ENCODE measurements at regions not wholly inside any gene's neighbourhood (a gene's known extent, or its start where the extent isn't known, plus 50 kb on each side); places are given as distances from the start of the nearest gene placed in this dataset.

GRCh38 chr11:103543456-103543855 lies 434.2 kb downstream of the DYNC2H1 start:
- Histone ChIP-seq H3K4me2 (no peak overlapping the region), H4K20me1 (ENCODE audit: insufficient read depth) (no peaks in the 10 kb centered on the region), H3K4me1 (replicated peaks; ENCODE audit: insufficient read depth) (no peaks in the 10 kb centered on the region), H3K79me2 (ENCODE audit: low read depth) (no peaks in the 10 kb centered on the region), H3K27me3 (ENCODE audit: insufficient read depth, low read depth) (no peaks in the 10 kb centered on the region), H3F3A (ENCODE audit: insufficient read depth, low read depth) (no peaks in the 10 kb centered on the region), H3K4me3 (no peak overlapping the region), H3K9me2 (ENCODE audit: insufficient read depth) (no peaks in the 10 kb centered on the region), H3K27ac (no peak overlapping the region), H2AFZ (no peak overlapping the region), H3K9me3 (ENCODE audit: insufficient read depth, low read depth) (no peaks in the 10 kb centered on the region; the same call in 1 of the 2 replicates), H3K36me3 (ENCODE audit: low read depth) (no peaks in the 10 kb centered on the region)
- CTCF ChIA-PET, result no interaction called here
- no peak for DNase-seq
- BruUV-seq (replicated peaks), result no TSS peak
- POLR2A ChIA-PET (ENCODE audit: unreplicated experiment), result no interaction called here
- intact Hi-C loops (cut with micrococcal nuclease; ENCODE audit: unreplicated experiment), result no loop called here
- TF ChIP-seq, protein P1, sequence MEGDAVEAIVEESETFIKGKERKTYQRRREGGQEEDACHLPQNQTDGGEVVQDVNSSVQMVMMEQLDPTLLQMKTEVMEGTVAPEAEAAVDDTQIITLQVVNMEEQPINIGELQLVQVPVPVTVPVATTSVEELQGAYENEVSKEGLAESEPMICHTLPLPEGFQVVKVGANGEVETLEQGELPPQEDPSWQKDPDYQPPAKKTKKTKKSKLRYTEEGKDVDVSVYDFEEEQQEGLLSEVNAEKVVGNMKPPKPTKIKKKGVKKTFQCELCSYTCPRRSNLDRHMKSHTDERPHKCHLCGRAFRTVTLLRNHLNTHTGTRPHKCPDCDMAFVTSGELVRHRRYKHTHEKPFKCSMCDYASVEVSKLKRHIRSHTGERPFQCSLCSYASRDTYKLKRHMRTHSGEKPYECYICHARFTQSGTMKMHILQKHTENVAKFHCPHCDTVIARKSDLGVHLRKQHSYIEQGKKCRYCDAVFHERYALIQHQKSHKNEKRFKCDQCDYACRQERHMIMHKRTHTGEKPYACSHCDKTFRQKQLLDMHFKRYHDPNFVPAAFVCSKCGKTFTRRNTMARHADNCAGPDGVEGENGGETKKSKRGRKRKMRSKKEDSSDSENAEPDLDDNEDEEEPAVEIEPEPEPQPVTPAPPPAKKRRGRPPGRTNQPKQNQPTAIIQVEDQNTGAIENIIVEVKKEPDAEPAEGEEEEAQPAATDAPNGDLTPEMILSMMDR (conservative IDR thresholded peaks at IDR 0.05), result no peak
- TF ChIP-seq EZH2 (IDR thresholded peaks at IDR 0.05; ENCODE audit: low read depth), result no peak

DNA sequence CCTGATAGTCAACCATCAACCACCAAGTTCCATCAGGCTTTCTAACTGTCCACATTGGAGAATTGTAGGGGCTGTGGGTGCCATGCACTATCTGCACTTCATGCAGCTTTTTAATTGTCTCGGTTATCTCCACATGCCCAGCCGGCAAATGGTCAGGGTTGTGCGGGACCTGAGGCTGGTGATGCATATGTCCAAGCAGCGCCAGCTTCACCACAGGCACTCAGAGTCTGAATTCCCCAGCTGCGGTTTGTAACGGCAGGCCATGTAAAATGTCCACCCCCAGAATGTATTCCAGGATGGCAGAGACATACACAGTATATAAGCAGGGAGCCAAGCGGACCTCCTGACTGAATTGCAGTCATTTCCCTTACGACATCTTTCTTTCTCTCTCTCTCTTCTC lies 435.6 kb downstream of the DYNC2H1 start:
- no peaks in the 10 kb centered on the region; the same call in 1 of the 2 replicates for H3K9me3 ChIP-seq (ENCODE audit: insufficient read depth, low read depth)
- ChIA-PET CTCF (no interaction called here), POLR2A (ENCODE audit: unreplicated experiment) (no interaction called here)
- no peaks in the 10 kb centered on the region for H3K36me3 ChIP-seq (ENCODE audit: low read depth)
- no peaks in the 10 kb centered on the region for H3K4me1 ChIP-seq (replicated peaks; ENCODE audit: insufficient read depth)
- no peak overlapping the region for H3K4me3 ChIP-seq
- no peak for DNase-seq
- no peaks in the 10 kb centered on the region for H3K9me2 ChIP-seq (ENCODE audit: insufficient read depth)
- H3K27me3 ChIP-seq (ENCODE audit: insufficient read depth, low read depth), result no peaks in the 10 kb centered on the region
- TF ChIP-seq, protein P1 (conservative IDR thresholded peaks at IDR 0.05), result no peak
- TF ChIP-seq EZH2 (IDR thresholded peaks at IDR 0.05; ENCODE audit: low read depth), result no peak
- intact Hi-C loops (cut with micrococcal nuclease; ENCODE audit: unreplicated experiment), result no loop called here
- H3K79me2 ChIP-seq (ENCODE audit: low read depth), result no peaks in the 10 kb centered on the region
- no peaks in the 10 kb centered on the region for H3F3A ChIP-seq (ENCODE audit: insufficient read depth, low read depth)
- H4K20me1 ChIP-seq (ENCODE audit: insufficient read depth), result no peaks in the 10 kb centered on the region
- no peak overlapping the region for H3K4me2 ChIP-seq
- no peak overlapping the region for H3K27ac ChIP-seq
- BruUV-seq (replicated peaks), result no TSS peak
- no peak overlapping the region for H2AFZ ChIP-seq

DNA sequence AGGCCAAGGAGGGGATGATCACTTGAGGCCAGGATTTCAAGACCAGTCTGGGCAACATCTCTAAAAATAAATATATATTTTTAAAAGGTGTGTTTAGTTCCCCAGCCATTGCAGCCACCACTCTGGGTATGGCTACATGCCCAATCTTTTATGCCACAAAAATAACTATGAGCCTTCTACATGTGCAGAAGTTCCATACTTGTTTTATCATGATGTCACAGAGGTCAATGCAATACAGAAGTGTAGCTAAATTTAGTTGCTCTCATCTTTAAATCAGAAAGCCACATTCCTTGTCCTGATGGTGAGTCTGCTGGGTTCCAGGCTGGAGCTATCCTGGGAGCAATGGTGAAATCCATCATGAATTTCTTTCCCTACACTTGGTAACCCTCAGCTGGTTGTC lies 436.3 kb downstream of the DYNC2H1 start:
- H3K27ac ChIP-seq, result no peak overlapping the region
- H3K4me1 ChIP-seq (replicated peaks; ENCODE audit: insufficient read depth), result no peaks in the 10 kb centered on the region
- no TSS peak for BruUV-seq (replicated peaks)
- DNase-seq, result no peak
- POLR2A ChIA-PET (ENCODE audit: unreplicated experiment), result no interaction called here
- no peaks in the 10 kb centered on the region for H3K36me3 ChIP-seq (ENCODE audit: low read depth)
- TF ChIP-seq, protein P1 (conservative IDR thresholded peaks at IDR 0.05), result no peak
- no peak for TF ChIP-seq EZH2 (IDR thresholded peaks at IDR 0.05; ENCODE audit: low read depth)
- no peaks in the 10 kb centered on the region for H3K79me2 ChIP-seq (ENCODE audit: low read depth)
- H3K4me2 ChIP-seq, result no peak overlapping the region
- intact Hi-C loops (cut with micrococcal nuclease; ENCODE audit: unreplicated experiment), result no loop called here
- no peak overlapping the region for H2AFZ ChIP-seq
- H3K9me2 ChIP-seq (ENCODE audit: insufficient read depth), result no peaks in the 10 kb centered on the region
- H3K4me3 ChIP-seq, result no peak overlapping the region
- H4K20me1 ChIP-seq (ENCODE audit: insufficient read depth), result no peaks in the 10 kb centered on the region
- no peaks in the 10 kb centered on the region for H3K27me3 ChIP-seq (ENCODE audit: insufficient read depth, low read depth)
- no peaks in the 10 kb centered on the region for H3F3A ChIP-seq (ENCODE audit: insufficient read depth, low read depth)
- CTCF ChIA-PET, result no interaction called here
- H3K9me3 ChIP-seq (ENCODE audit: insufficient read depth, low read depth), result no peaks in the 10 kb centered on the region; the same call in 1 of the 2 replicates

Measured in PC-9 (cell line).